ENCODE measurements at regions not wholly inside any gene's neighbourhood (a gene's known extent, or its start where the extent isn't known, plus 50 kb on each side); places are given as distances from the start of the nearest gene placed in this dataset.

DNA sequence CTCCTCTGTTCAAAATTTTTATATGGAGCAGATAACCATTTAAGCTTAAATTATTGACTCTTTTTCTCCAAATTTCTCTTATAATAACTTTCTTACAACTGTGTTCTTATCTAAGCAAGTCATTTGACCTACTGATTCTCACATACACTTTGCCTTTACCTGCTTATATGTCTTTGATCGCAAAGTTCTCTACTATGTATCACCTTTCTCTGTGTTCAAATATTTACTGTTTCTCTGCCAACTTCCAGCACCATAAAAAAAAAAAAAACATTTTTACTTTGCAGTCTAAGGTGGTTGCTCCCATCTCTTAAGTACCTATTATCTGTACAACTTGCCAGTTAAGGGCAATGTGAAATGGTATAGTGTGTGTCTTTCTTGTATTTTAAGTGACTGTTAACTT, 100.8 kb upstream of the DPH6 start:
- Histone ChIP-seq H3K4me1 (replicated peaks in 1 of 2) (no peaks in the 10 kb centered on the region), H3K27me3 (no peaks in the 10 kb centered on the region), H3K4me3 (no peak overlapping the region), H3K27ac (no peak overlapping the region), H3K36me3 (replicated peaks in 1 of 2) (no peaks in the 10 kb centered on the region), H3K9me3 (replicated peaks in 1 of 3) (no peaks in the 10 kb centered on the region)
- 95 to 97% (median 96%) methylated on average over 1 of the region's 1 CpG for WGBS, 4 donors
- DNase-seq: no peak
- intact Hi-C loops (cut with DNase I): no loop called here
- TF ChIP-seq POLR2A (IDR thresholded peaks at IDR 0.05): no peak
- TF ChIP-seq, protein P1, sequence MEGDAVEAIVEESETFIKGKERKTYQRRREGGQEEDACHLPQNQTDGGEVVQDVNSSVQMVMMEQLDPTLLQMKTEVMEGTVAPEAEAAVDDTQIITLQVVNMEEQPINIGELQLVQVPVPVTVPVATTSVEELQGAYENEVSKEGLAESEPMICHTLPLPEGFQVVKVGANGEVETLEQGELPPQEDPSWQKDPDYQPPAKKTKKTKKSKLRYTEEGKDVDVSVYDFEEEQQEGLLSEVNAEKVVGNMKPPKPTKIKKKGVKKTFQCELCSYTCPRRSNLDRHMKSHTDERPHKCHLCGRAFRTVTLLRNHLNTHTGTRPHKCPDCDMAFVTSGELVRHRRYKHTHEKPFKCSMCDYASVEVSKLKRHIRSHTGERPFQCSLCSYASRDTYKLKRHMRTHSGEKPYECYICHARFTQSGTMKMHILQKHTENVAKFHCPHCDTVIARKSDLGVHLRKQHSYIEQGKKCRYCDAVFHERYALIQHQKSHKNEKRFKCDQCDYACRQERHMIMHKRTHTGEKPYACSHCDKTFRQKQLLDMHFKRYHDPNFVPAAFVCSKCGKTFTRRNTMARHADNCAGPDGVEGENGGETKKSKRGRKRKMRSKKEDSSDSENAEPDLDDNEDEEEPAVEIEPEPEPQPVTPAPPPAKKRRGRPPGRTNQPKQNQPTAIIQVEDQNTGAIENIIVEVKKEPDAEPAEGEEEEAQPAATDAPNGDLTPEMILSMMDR (IDR thresholded peaks at IDR 0.05): no peak

DNA sequence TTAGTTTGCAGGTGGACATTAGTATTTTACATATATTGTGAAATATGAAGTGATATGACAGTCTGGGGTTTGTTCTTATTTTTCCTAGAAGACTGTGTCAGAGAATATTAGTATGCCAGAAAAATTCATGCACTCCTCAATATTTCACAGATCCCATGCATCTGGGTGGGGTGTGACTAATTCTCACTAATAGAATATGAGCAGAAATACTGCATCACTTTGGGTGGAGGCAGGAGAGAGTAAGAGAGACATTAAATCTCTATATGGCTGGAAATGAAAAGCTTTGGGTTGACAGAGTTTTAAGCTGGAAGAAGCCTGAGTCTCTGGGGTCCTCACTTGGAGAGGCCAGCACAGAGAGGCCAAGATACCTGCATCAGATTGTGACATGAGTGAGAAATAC, 101.3 kb upstream of the DPH6 start:
- Histone ChIP-seq H3K27me3 (no peaks in the 10 kb centered on the region), H3K4me3 (no peak overlapping the region), H3K9me3 (replicated peaks in 1 of 3) (no peaks in the 10 kb centered on the region), H3K4me1 (replicated peaks in 1 of 2) (no peaks in the 10 kb centered on the region), H3K36me3 (replicated peaks in 1 of 2) (no peaks in the 10 kb centered on the region), H3K27ac (no peak overlapping the region)
- no peak for DNase-seq
- no peak for TF ChIP-seq POLR2A (IDR thresholded peaks at IDR 0.05)
- TF ChIP-seq, protein P1 (IDR thresholded peaks at IDR 0.05): no peak
- intact Hi-C loops (cut with DNase I): no loop called here

GRCh38 chr15:35648941-35649340, 103.0 kb upstream of the DPH6 start:
- no peak for DNase-seq
- Histone ChIP-seq H3K4me3 (no peak overlapping the region), H3K36me3 (replicated peaks in 1 of 2) (no peaks in the 10 kb centered on the region), H3K27ac (no peak overlapping the region), H3K4me1 (replicated peaks in 1 of 2) (no peaks in the 10 kb centered on the region), H3K27me3 (no peaks in the 10 kb centered on the region), H3K9me3 (replicated peaks in 1 of 3) (no peaks in the 10 kb centered on the region)
- TF ChIP-seq, protein P1 (IDR thresholded peaks at IDR 0.05): no peak
- no peak for TF ChIP-seq POLR2A (IDR thresholded peaks at IDR 0.05)
- whole genome bisulfite sequencing, 4 donors: 82 to 94% (median 88%) methylated on average over 5 of the region's 5 CpGs
- intact Hi-C loops (cut with DNase I): no loop called here

DNA sequence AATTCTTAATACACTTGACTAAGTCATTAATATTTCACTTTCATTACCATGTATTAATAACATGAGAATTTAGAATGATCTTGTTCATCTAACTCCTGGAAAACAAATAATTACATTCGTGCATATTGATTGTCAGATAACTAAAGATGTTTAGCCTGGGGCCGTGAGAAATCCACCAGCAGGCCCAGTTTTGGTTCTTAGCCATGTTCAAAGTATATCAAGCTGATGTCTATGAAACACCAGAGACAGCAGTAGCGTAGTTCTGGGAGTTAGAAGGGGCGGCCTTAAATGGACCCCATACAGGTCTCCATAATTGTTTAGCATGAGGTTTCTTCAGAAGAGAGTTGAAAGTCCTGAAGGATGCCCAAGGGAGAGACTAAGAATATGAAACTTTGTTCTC, 103.6 kb upstream of the DPH6 start:
- TF ChIP-seq, protein P1 (IDR thresholded peaks at IDR 0.05): no peak
- no peak for TF ChIP-seq POLR2A (IDR thresholded peaks at IDR 0.05)
- no peak overlapping the region for H3K4me3 ChIP-seq
- no peaks in the 10 kb centered on the region for H3K27me3 ChIP-seq
- H3K27ac ChIP-seq: no peak overlapping the region
- no peaks in the 10 kb centered on the region for H3K36me3 ChIP-seq (replicated peaks in 1 of 2)
- DNase-seq: no peak
- intact Hi-C loops (cut with DNase I): no loop called here
- WGBS, 4 donors: 88 to 95% (median 93%) methylated on average over 4 of the region's 4 CpGs
- H3K4me1 ChIP-seq (replicated peaks in 1 of 2): no peaks in the 10 kb centered on the region
- no peaks in the 10 kb centered on the region for H3K9me3 ChIP-seq (replicated peaks in 1 of 3)

Measured in adrenal gland (tissue), 9 donors.